HG03045 (cell line): ENCODE measurements at regions not wholly inside any gene's neighbourhood (a gene's known extent, or its start where the extent isn't known, plus 50 kb on each side); places are given as distances from the start of the nearest gene placed in this dataset.

Experiments used
- ATAC-seq: cut with Tn5 transposase; IDR thresholded peaks from one replicate; pipeline ENCODE4 v1.9.1; 2021; ENCODE audit warnings: mild to moderate bottlenecking, moderate library complexity; ENCODE audit not compliant: unreplicated experiment

DNA sequence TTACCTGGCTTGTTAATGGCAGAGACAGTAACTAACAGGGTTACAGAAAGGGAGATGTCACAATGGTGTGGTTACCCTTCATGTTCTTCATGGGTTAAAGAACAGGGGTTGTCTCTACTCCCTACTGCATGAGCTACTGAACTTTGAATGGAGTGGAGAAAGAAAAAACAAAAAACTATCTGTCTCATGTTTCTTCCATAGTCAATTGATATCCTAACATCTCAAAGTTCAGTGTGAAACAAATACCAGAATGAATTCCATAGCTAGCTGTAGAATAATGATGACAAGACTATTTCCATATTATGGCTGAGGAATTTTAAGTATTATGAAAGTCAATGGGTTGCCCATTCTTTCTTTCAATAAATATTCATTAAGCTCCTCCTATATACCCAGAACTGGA lies 161.3 kb upstream of the LPP start:
- ATAC-seq: no peak

GRCh38 chr3:187994221-187995042 lies 159.5 kb upstream of the LPP start:
- ATAC-seq: no peak

DNA sequence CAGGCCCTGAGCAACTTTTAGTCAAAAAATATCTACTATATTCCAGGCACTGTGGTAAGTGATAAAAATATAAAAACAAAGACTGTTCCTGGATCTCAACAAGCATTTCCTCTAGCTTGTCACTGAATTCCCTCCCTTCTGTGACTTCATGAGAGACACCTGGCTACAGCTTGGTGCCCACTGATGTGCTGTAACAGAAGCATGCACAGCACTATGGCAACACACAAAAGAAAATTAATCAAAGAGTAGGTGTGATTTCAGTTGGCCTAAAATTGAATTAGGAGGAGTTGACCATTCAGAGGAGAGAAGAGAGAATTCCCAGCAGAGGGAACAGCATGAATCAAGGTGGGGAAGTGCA lies 158.9 kb upstream of the LPP start:
- no peak for ATAC-seq

DNA sequence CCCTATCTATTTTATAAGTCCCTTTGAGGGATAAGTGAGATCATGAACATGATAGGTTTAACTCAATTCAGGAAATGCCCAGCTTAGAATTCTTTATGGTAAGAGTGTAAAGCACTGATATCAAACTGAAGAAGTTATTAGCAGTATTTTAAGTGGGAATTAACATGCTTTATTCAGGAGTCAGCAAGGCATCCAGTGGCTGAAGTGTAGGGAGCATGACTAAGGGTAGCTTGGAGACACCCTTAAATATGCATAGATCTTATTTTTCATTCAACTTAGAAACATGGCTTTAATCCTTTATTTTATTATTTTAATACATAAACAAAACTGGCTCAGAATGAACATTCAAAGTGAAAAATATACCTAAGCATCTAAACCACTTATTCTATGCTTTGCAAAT lies 158.3 kb upstream of the LPP start:
- ATAC-seq: no peak

DNA sequence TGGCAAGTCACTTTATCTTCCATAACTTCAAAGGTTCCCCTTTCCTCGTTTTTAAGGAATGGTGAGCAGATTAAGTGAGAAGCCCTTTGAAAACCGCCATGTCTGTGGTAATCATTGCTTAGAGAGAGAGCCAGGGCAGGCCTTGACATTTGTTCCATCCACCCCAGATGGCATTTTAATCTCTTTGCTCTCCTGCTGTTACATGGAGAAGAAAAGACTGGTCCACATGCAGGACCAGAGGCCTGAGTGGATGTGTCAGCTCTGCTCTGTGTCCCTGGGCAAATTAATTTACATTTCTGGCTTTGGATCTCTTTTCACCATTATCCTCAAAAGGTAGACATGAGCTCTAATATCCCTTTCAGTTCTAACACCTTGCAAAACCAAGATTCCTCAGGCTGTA lies 157.3 kb upstream of the LPP start:
- no peak for ATAC-seq

GRCh38 chr3:187997490-187997889 lies 156.5 kb upstream of the LPP start:
- ATAC-seq: no peak

- no peak for ATAC-seq
Measured at GRCh38 chr3:187997946-187998561, 155.9 kb upstream of the LPP start.

DNA sequence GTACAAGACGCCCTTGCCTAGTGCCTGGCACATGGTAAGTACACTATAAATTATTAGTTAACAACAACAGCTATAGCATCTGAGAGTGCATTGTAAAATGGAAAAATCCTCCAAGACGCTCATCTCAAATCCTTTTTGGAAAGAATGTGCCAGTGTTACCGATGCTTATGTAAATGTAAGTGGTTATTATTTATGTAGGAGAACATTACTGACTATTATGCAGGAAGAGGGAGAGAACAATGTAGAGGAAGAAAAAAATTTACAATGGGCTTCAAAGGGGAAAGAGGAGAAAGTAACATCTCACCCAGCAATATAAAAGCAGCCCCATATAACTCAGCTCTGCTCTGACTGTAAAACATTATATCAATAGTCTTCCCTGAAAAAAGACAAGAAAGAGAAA lies 155.3 kb upstream of the LPP start:
- no peak for ATAC-seq

- ATAC-seq: no peak
Measured at GRCh38 chr3:187999821-188000220, 154.1 kb upstream of the LPP start.

GRCh38 chr3:188000361-188000861 lies 153.5 kb upstream of the LPP start:
- no peak for ATAC-seq

- ATAC-seq: no peak
Measured at GRCh38 chr3:188001093-188001492, 152.9 kb upstream of the LPP start.

GRCh38 chr3:188001926-188002325 lies 152.0 kb upstream of the LPP start:
- no peak for ATAC-seq

DNA sequence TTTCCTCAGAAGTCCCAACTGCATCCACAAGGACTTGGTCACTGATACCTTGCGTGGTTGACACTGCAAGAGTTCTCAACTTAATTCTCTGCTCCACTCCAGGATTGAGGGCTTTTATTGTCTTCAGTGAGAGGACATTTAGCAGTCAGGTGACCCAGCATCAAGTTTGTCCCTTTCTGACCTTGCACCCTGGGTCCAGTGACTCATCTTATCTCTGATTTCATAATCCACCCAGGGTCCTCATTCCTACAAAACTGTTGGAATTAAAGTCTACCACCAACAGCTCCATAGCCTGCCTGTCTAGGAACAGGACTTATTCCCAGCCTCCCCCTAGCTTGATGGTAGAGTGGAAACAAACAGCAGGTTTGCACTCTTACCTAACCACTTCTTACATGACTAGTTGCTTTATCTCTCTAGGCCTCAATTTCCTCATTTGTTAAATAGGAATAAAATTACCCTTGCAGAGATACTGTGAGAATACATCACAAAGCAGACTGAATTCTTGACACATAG lies 151.3 kb upstream of the LPP start:
- no peak for ATAC-seq

- no peak for ATAC-seq
Measured at GRCh38 chr3:188003188-188004171, 150.5 kb upstream of the LPP start.

- ATAC-seq: no peak
Measured at GRCh38 chr3:188006726-188007393, 147.1 kb upstream of the LPP start.

DNA sequence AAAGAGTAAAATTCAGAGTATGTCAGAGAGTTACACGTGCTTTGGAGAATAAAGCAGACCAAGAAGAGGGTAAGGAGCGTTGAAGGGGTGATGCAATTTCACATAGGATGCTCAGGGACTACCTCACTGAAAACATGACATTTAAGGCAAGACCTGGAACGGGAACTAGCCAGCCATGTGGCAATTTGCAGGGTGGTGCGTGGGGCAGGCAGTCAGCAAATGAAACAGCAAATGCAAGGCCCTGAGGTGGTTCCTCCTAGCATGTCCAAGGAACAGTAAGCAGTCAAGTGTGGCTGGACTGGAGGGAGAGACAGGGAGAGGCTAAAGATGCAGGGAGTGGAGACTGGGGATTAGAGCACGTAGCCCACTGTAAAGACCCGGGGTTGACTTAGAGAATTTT lies 146.1 kb upstream of the LPP start:
- no peak for ATAC-seq

DNA sequence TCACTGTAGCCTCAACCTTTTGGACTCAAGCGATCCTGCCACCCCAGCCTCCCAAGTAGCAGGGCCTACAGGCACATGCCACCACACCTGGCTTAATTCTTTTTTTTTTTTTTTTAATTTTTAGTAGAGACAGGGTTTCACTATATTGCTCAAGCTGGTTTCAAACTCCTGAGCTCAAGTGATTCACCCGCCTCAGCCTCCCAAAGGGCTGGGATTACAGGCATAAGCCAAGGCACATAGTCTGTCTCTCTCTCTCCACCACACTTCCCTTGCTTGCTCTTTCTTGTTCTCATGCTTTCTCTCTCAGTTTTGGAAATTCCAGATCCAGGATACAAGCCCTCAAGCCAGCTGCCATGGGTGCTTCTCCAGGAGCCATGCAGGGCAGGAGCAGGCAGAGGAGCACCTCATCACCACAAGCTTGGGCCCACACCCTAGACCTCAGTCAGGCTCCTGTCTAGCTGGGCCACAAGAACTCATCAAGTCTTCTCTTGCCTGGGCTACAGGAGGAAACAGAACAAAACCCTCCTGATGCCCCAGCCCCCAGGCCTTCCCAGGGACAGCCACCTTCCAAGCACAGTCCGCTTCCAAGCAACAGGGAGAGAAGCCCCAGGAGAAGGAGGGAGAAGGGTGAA lies 145.3 kb upstream of the LPP start:
- no peak for ATAC-seq

DNA sequence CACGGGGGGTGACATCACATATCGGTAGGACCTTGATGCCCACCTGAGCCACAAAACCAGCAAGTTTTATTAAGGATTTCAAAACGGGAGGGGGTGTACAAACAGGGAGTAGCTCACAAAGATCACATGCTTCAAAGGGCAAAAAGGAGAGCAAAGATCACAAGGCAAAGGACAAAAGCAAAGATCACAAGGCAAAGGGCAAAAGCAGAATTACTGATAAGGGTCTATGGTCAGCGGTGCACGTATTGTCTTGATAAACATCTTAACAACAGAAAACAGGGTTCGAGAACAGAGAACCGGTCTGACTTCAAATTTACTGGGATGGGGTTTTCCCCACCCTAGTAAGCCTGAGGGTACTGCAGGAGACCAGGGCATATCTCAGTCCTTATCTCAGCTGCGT lies 143.5 kb upstream of the LPP start:
- no peak for ATAC-seq

GRCh38 chr3:188019727-188020126 lies 134.2 kb upstream of the LPP start:
- no peak for ATAC-seq

- no peak for ATAC-seq
Measured at GRCh38 chr3:188021041-188021440, 132.9 kb upstream of the LPP start.
